GM18868 (cell line): ENCODE measurements at regions not wholly inside any gene's neighbourhood (a gene's known extent, or its start where the extent isn't known, plus 50 kb on each side); places are given as distances from the start of the nearest gene placed in this dataset.
A peak's percentile ranks its signal among the peaks of the same experiment; 100 is the strongest.

ENCODE experiments used
- ATAC-seq: cut with Tn5 transposase; IDR thresholded peaks from one replicate; pipeline ENCODE4 v1.9.1; 2021; ENCODE audit warnings: mild to moderate bottlenecking, moderate library complexity; ENCODE audit not compliant: unreplicated experiment

GRCh38 chr5:21694567-21694966 is 1158.6 kb downstream of the CDH12 start:
- no peak for ATAC-seq

- no peak for ATAC-seq
Observed at GRCh38 chr5:21693591-21693990, 1159.6 kb downstream of the CDH12 start.

- no peak for ATAC-seq
Observed at GRCh38 chr5:21689587-21689986, 1163.6 kb downstream of the CDH12 start.

GRCh38 chr5:21688655-21689054 is 1164.5 kb downstream of the CDH12 start:
- ATAC-seq, result no peak

GRCh38 chr5:21687621-21688020 is 1165.5 kb downstream of the CDH12 start:
- no peak for ATAC-seq

- ATAC-seq, result no peak
Observed at GRCh38 chr5:21686706-21687105, 1166.4 kb downstream of the CDH12 start.

- no peak for ATAC-seq
Observed at GRCh38 chr5:21685522-21685921, 1167.6 kb downstream of the CDH12 start.

- ATAC-seq, result no peak
Observed at GRCh38 chr5:21684992-21685391, 1168.2 kb downstream of the CDH12 start.

- ATAC-seq, result no peak
Observed at GRCh38 chr5:21681911-21682310, 1171.2 kb downstream of the CDH12 start.

- ATAC-seq, result no peak
Observed at GRCh38 chr5:21680641-21681040, 1172.5 kb downstream of the CDH12 start.

- no peak for ATAC-seq
Observed at GRCh38 chr5:21680196-21680595, 1172.9 kb downstream of the CDH12 start.

- no peak for ATAC-seq
Observed at GRCh38 chr5:21678526-21678925, 1174.6 kb downstream of the CDH12 start.

- ATAC-seq, result no peak
Observed at GRCh38 chr5:21672911-21673310, 1180.2 kb downstream of the CDH12 start.

GRCh38 chr5:21672360-21672759 is 1180.8 kb downstream of the CDH12 start:
- ATAC-seq, result no peak

- no peak for ATAC-seq
Observed at GRCh38 chr5:21665524-21665923, 1187.6 kb downstream of the CDH12 start.

GRCh38 chr5:21663082-21663481 is 1190.1 kb downstream of the CDH12 start:
- no peak for ATAC-seq

GRCh38 chr5:21661184-21661583 is 1192.0 kb downstream of the CDH12 start:
- no peak for ATAC-seq

- ATAC-seq, result no peak
Observed at GRCh38 chr5:21654556-21654955, 1198.6 kb downstream of the CDH12 start.

GRCh38 chr5:21649969-21650368 is 1203.2 kb downstream of the CDH12 start:
- no peak for ATAC-seq

- ATAC-seq, result no peak
Observed at GRCh38 chr5:21646469-21646868, 1206.7 kb downstream of the CDH12 start.

- ATAC-seq, result peak; percentile 42
Observed at GRCh38 chr5:21644032-21644431, 1209.1 kb downstream of the CDH12 start.

GRCh38 chr5:21642312-21642711 is 1210.8 kb downstream of the CDH12 start:
- ATAC-seq, result no peak

- ATAC-seq, result no peak
Observed at GRCh38 chr5:21623831-21624230, 1229.3 kb downstream of the CDH12 start.
